Activated CD8-positive, alpha-beta memory T cell treated with anti-CD3 and anti-CD28 coated beads for 36 hours (primary cell): ENCODE measurements at regions not wholly inside any gene's neighbourhood (a gene's known extent, or its start where the extent isn't known, plus 50 kb on each side); places are given as distances from the start of the nearest gene placed in this dataset.
"Not testable (repeated sequence)": the region's sequence is repeated elsewhere in the genome, so short reads cannot be mapped to it uniquely, and the experiment has no call there.

ENCODE experiments used
- CTCF ChIA-PET: fragments of 350-600 bp; sonication (Branson Sonifier 250); formaldehyde crosslinking; loops from one replicate; lab custom pipeline; 2021; ENCODE audit warnings: antibody characterized with exemption; lab: Charles Lee
- POLR2A ChIA-PET: fragments of 350-600 bp; sonication (Branson Sonifier 250); formaldehyde crosslinking; loops from one replicate; lab custom pipeline; 2021; ENCODE audit warnings: antibody characterized with exemption; lab: Charles Lee

- CTCF ChIA-PET: no interaction called here
Observed at GRCh38 chr3:109480014-109480413, 142.7 kb upstream of the DPPA4 start.

GRCh38 chr3:109478614-109479013 lies 141.3 kb upstream of the DPPA4 start:
- CTCF ChIA-PET: no interaction called here
- POLR2A ChIA-PET: no interaction called here

More at GRCh38 chr3:109480014-109480413, 142.7 kb upstream of the DPPA4 start:
- POLR2A ChIA-PET: no interaction called here

- CTCF ChIA-PET: no interaction called here
- POLR2A ChIA-PET: no interaction called here
Observed at GRCh38 chr3:109460961-109461360, 123.6 kb upstream of the DPPA4 start.

- ChIA-PET POLR2A (no interaction called here), CTCF (no interaction called here)
Observed at GRCh38 chr3:109445210-109445609, 107.9 kb upstream of the DPPA4 start.

GRCh38 chr3:109442531-109442930 lies 105.2 kb upstream of the DPPA4 start:
- CTCF ChIA-PET: no interaction called here
- POLR2A ChIA-PET: interaction anchor here (0.7 kb wide), 1 partner anchor 1377 kb away, joined by 9 read pairs; no protein-coding TSS in a partner anchor

GRCh38 chr3:109440353-109440752 lies 103.0 kb upstream of the DPPA4 start:
- CTCF ChIA-PET: no interaction called here
- POLR2A ChIA-PET: no interaction called here

GRCh38 chr3:109432833-109433232 lies 95.5 kb upstream of the DPPA4 start:
- POLR2A ChIA-PET: no interaction called here
- CTCF ChIA-PET: no interaction called here

GRCh38 chr3:109430911-109431563 lies 93.7 kb upstream of the DPPA4 start:
- CTCF ChIA-PET: no interaction called here
- POLR2A ChIA-PET: no interaction called here

- ChIA-PET CTCF (no interaction called here), POLR2A (no interaction called here)
Observed at GRCh38 chr3:109413049-109413448, 75.7 kb upstream of the DPPA4 start.

GRCh38 chr3:109411547-109411946 lies 74.2 kb upstream of the DPPA4 start:
- CTCF ChIA-PET: no interaction called here
- POLR2A ChIA-PET: no interaction called here

- POLR2A ChIA-PET: no interaction called here
- CTCF ChIA-PET: no interaction called here
Observed at GRCh38 chr3:109396806-109397205, 59.5 kb upstream of the DPPA4 start.

GRCh38 chr3:109393728-109394127 lies 56.4 kb upstream of the DPPA4 start:
- POLR2A ChIA-PET, CTCF ChIA-PET: not testable (repeated sequence)

GRCh38 chr3:109392293-109392692 lies 54.9 kb upstream of the DPPA4 start:
- ChIA-PET CTCF (no interaction called here), POLR2A (no interaction called here)

- CTCF ChIA-PET: no interaction called here
- POLR2A ChIA-PET: no interaction called here
Observed at GRCh38 chr3:109387621-109388020, 50.3 kb upstream of the DPPA4 start.

GRCh38 chr3:109387201-109387600 lies 49.9 kb upstream of the DPPA4 start:
- ChIA-PET CTCF (no interaction called here), POLR2A (no interaction called here)
